ENCODE measurements at regions not wholly inside any gene's neighbourhood (a gene's known extent, or its start where the extent isn't known, plus 50 kb on each side); places are given as distances from the start of the nearest gene placed in this dataset.

GRCh38 chr3:127394031-127394430 lies 106.2 kb upstream of the PRR20G start:
- DNase-seq = no peak

- no peak for DNase-seq
Measured at GRCh38 chr3:127393131-127393820, 105.4 kb upstream of the PRR20G start.

- no peak for DNase-seq
Measured at GRCh38 chr3:127392156-127392490, 104.3 kb upstream of the PRR20G start.

GRCh38 chr3:127391436-127392155 lies 103.8 kb upstream of the PRR20G start:
- DNase-seq = no peak

- no peak for DNase-seq
Measured at GRCh38 chr3:127390365-127391025, 102.6 kb upstream of the PRR20G start.

- DNase-seq = no peak
Measured at GRCh38 chr3:127389913-127390312, 102.1 kb upstream of the PRR20G start.

GRCh38 chr3:127389420-127389819 lies 101.6 kb upstream of the PRR20G start:
- DNase-seq = no peak

- DNase-seq = no peak
Measured at GRCh38 chr3:127388427-127388826, 100.6 kb upstream of the PRR20G start.

GRCh38 chr3:127387556-127388153 lies 99.8 kb upstream of the PRR20G start:
- no peak for DNase-seq

GRCh38 chr3:127387119-127387518 lies 99.3 kb upstream of the PRR20G start:
- no peak for DNase-seq

GRCh38 chr3:127386490-127386889 lies 98.6 kb upstream of the PRR20G start:
- DNase-seq = no peak

- DNase-seq = no peak
Measured at GRCh38 chr3:127385540-127385870, 97.7 kb upstream of the PRR20G start.

GRCh38 chr3:127384717-127385539 lies 97.1 kb upstream of the PRR20G start:
- DNase-seq = no peak

GRCh38 chr3:127383656-127384179 lies 95.9 kb upstream of the PRR20G start:
- DNase-seq = no peak

GRCh38 chr3:127377801-127378655 lies 90.2 kb upstream of the PRR20G start:
- DNase-seq = no peak

GRCh38 chr3:127375151-127375930 lies 87.5 kb upstream of the PRR20G start:
- DNase-seq = no peak

GRCh38 chr3:127374086-127375010 lies 86.5 kb upstream of the PRR20G start:
- DNase-seq = no peak

- no peak for DNase-seq
Measured at GRCh38 chr3:127373441-127374085, 85.7 kb upstream of the PRR20G start.

- DNase-seq = no peak
Measured at GRCh38 chr3:127371846-127372245, 84.0 kb upstream of the PRR20G start.

Measured in NCI-H446 treated with DMSO at 0.1 percent for 48 hours (cell line).